Calu3 (cell line): ENCODE measurements at regions not wholly inside any gene's neighbourhood (a gene's known extent, or its start where the extent isn't known, plus 50 kb on each side); places are given as distances from the start of the nearest gene placed in this dataset.

Experiments used
- BruUV-seq: library from RNA; stranded (reverse); fragments of 400-500 nt; replicated peaks from 2 replicates; lab custom pipeline; 2021; lab: Mats Ljungman, UMichigan
- CTCF ChIA-PET: fragments of 300-600 bp; sonication (Branson Sonifier 250); formaldehyde crosslinking; loops from one replicate; lab custom pipeline; 2022; ENCODE audit warnings: antibody characterized with exemption; lab: Charles Lee
- DNase-seq: peaks from one replicate; pipeline ENCODE4 v3.0.0; 2022
- H3K27ac Mint-ChIP-seq: one replicate; pipeline ENCODE4 v1.8.0; 2022; ENCODE audit warnings: mixed read lengths; ENCODE audit not compliant: unreplicated experiment
- H3K27me3 Mint-ChIP-seq: one replicate; pipeline ENCODE4 v1.8.0; 2022; ENCODE audit warnings: mixed read lengths; ENCODE audit not compliant: unreplicated experiment
- H3K36me3 Mint-ChIP-seq: one replicate; pipeline ENCODE4 v1.8.0; 2022; ENCODE audit warnings: mild to moderate bottlenecking, moderate library complexity, mixed read lengths; ENCODE audit not compliant: insufficient read depth, unreplicated experiment
- H3K4me1 Mint-ChIP-seq: one replicate; pipeline ENCODE4 v1.8.0; 2022; ENCODE audit warnings: mild to moderate bottlenecking, low read depth, mixed read lengths; ENCODE audit not compliant: unreplicated experiment
- H3K4me3 Mint-ChIP-seq: one replicate; pipeline ENCODE4 v1.8.0; 2022; ENCODE audit warnings: mild to moderate bottlenecking, low read depth, moderate library complexity, mixed read lengths; ENCODE audit not compliant: unreplicated experiment
- H3K9me3 Mint-ChIP-seq: one replicate; pipeline ENCODE4 v1.8.0; 2022; ENCODE audit warnings: low read depth, mixed read lengths; ENCODE audit not compliant: unreplicated experiment
- CTCF ChIP-seq: fragments of 200-600 bp; IDR thresholded peaks from one replicate; pipeline ENCODE4 v1.8.0; 2022; ENCODE audit warnings: antibody characterized with exemption; ENCODE audit not compliant: unreplicated experiment
- intact Hi-C: fragments of 100-400 bp; cut with micrococcal nuclease; formaldehyde crosslinking; loops from one replicate; pipeline ENCODE4 v1.10.0; 2022; ENCODE audit not compliant: unreplicated experiment

GRCh38 chr20:60115451-60115850, 157.2 kb downstream of the CDH26 start:
- CTCF ChIA-PET: no interaction called here
- TF ChIP-seq CTCF: no peak
- peaks cover 74% of the 10 kb centered on the region for H3K27me3 Mint-ChIP-seq
- H3K27ac Mint-ChIP-seq: no peak overlapping the region
- BruUV-seq: no TSS peak
- H3K9me3 Mint-ChIP-seq: no peaks in the 10 kb centered on the region
- intact Hi-C loops: no loop called here
- DNase-seq: no peak
- no peaks in the 10 kb centered on the region for H3K36me3 Mint-ChIP-seq
- H3K4me3 Mint-ChIP-seq: no peak overlapping the region
- no peaks in the 10 kb centered on the region for H3K4me1 Mint-ChIP-seq

GRCh38 chr20:60116128-60116909, 158.1 kb downstream of the CDH26 start:
- DNase-seq: no peak
- Mint-ChIP-seq H3K27me3 (peaks cover 83% of the 10 kb centered on the region), H3K36me3 (no peaks in the 10 kb centered on the region), H3K4me3 (no peak overlapping the region), H3K4me1 (no peaks in the 10 kb centered on the region), H3K9me3 (no peaks in the 10 kb centered on the region), H3K27ac (no peak overlapping the region)
- no TSS peak for BruUV-seq
- no peak for TF ChIP-seq CTCF
- CTCF ChIA-PET: interaction anchor here (0.7 to 0.9 kb wide), 2 partner anchors 46 to 206 kb away, joined by 4 to 5 read pairs; no protein-coding TSS in a partner anchor
- intact Hi-C loops: no loop called here

- DNase-seq: no peak
- no TSS peak for BruUV-seq
Measured at GRCh38 chr20:60117065-60117464, 158.8 kb downstream of the CDH26 start.

GRCh38 chr20:60121903-60122302, 163.7 kb downstream of the CDH26 start:
- no peak overlapping the region for H3K4me3 Mint-ChIP-seq
- no TSS peak for BruUV-seq
- no peaks in the 10 kb centered on the region for H3K36me3 Mint-ChIP-seq
- no peaks in the 10 kb centered on the region for H3K4me1 Mint-ChIP-seq
- intact Hi-C loops: no loop called here
- peaks cover 97% of the 10 kb centered on the region for H3K27me3 Mint-ChIP-seq
- no peaks in the 10 kb centered on the region for H3K9me3 Mint-ChIP-seq
- CTCF ChIA-PET: no interaction called here
- H3K27ac Mint-ChIP-seq: no peak overlapping the region
- TF ChIP-seq CTCF: no peak
- DNase-seq: no peak

More at GRCh38 chr20:60117065-60117464, 158.8 kb downstream of the CDH26 start:
- H3K27me3 Mint-ChIP-seq: peaks cover 88% of the 10 kb centered on the region
- no peaks in the 10 kb centered on the region for H3K4me1 Mint-ChIP-seq
- no peak for TF ChIP-seq CTCF
- no peaks in the 10 kb centered on the region for H3K36me3 Mint-ChIP-seq
- no peak overlapping the region for H3K27ac Mint-ChIP-seq
- intact Hi-C loops: no loop called here
- H3K9me3 Mint-ChIP-seq: no peaks in the 10 kb centered on the region
- CTCF ChIA-PET: interaction anchor here (0.7 to 0.9 kb wide), 2 partner anchors 46 to 205 kb away, joined by 4 to 5 read pairs; no protein-coding TSS in a partner anchor
- H3K4me3 Mint-ChIP-seq: no peak overlapping the region
